ENCODE measurements at regions not wholly inside any gene's neighbourhood (a gene's known extent, or its start where the extent isn't known, plus 50 kb on each side); places are given as distances from the start of the nearest gene placed in this dataset.

DNA sequence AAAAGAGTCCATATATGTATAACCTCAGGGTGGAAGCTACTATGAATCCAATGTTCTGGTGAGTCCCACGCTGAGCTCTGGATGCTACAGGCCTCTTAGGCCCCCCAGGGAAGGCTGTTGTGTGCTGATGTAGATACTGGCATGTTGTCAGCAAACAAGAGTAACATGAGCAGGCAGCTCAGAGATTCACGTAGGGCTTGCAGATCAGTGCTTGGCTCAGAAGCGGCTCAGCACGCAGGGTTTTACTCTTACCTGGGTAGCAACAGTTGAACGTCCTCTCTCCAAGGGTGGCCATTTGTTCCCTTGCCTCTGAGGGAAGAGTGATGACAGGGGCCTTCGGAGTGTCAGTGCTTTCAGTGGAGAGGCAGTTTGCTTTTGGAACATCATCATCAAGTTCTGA, 93.4 kb downstream of the ZFP64 start:
- no peak for DNase-seq (ENCODE audit: low read depth, low spot score)
- TF ChIP-seq SUZ12 (IDR thresholded peaks at IDR 0.05; ENCODE audit: extremely low read depth, insufficient read depth, insufficient read length) (no peak), ZNF274 (IDR thresholded peaks at IDR 0.05; ENCODE audit: low read depth, low read length) (no peak), YY1 (IDR thresholded peaks at IDR 0.05; ENCODE audit: insufficient read depth, insufficient read length) (no peak)
- no peaks in the 10 kb centered on the region for H3K9me3 ChIP-seq (ENCODE audit: insufficient read depth, low read length)
- peaks cover 4% of the 10 kb centered on the region for H3K4me1 ChIP-seq (ENCODE audit: insufficient read depth, insufficient read length)
- peaks cover 46% of the 10 kb centered on the region for H3K36me3 ChIP-seq (ENCODE audit: insufficient read depth, insufficient read length, low read length)
- no peak overlapping the region for H3K9ac ChIP-seq (ENCODE audit: insufficient read length, low read depth)
- H3K27me3 ChIP-seq (ENCODE audit: insufficient read depth, insufficient read length): peaks cover 33% of the 10 kb centered on the region
- H3K4me3 ChIP-seq (ENCODE audit: insufficient read length, low read depth): no peak overlapping the region

DNA sequence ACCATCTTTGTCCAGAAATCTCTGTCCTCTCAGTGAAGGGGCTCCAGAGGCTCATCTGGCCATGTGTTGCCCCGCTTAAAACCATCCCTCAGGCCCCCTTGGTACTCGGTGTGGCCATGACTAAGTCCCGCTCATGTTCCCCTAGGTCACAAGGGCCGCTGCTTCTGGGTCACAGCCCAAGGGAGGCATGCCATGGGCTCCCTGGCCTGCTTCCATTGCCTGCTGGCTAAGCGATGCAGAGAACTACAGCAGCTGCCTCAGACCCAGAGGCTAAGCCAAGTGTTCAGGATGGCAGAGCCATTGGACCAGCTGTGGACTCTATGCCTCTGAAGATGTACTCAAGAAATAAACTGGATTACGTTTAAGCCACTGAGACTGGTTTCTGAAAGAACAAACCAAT, 95.5 kb downstream of the ZFP64 start:
- H3K27me3 ChIP-seq (ENCODE audit: insufficient read depth, insufficient read length): peaks cover 14% of the 10 kb centered on the region
- TF ChIP-seq YY1 (IDR thresholded peaks at IDR 0.05; ENCODE audit: insufficient read depth, insufficient read length): no peak
- no peak overlapping the region for H3K4me3 ChIP-seq (ENCODE audit: insufficient read length, low read depth)
- peaks cover 46% of the 10 kb centered on the region for H3K36me3 ChIP-seq (ENCODE audit: insufficient read depth, insufficient read length, low read length)
- no peaks in the 10 kb centered on the region for H3K9me3 ChIP-seq (ENCODE audit: insufficient read depth, low read length)
- no peak overlapping the region for H3K9ac ChIP-seq (ENCODE audit: insufficient read length, low read depth)
- H3K4me1 ChIP-seq (ENCODE audit: insufficient read depth, insufficient read length): no peaks in the 10 kb centered on the region
- DNase-seq (ENCODE audit: low read depth, low spot score): no peak

DNA sequence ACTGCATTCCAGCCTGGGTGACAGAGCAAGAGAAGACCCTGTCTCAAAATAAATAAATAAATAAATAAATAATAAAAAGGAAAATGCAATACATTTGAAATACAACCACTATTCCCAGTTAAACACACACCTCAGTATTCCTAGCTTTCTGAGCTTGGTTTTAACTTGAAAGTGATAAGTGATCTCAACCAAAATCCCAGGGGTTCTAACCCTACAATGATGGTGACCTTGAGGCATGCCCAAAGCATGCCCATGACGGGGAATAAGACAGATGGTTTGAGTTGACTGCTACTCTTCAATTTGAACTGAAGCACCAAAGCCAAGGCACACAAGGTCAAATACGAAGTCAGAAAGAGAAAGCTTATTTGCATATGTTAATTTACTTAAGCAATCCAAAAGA, 96.9 kb downstream of the ZFP64 start:
- Histone ChIP-seq H3K4me1 (ENCODE audit: insufficient read depth, insufficient read length) (no peaks in the 10 kb centered on the region), H3K27me3 (ENCODE audit: insufficient read depth, insufficient read length) (peaks cover 4% of the 10 kb centered on the region)
- TF ChIP-seq YY1 (IDR thresholded peaks at IDR 0.05; ENCODE audit: insufficient read depth, insufficient read length) (no peak), ZNF274 (IDR thresholded peaks at IDR 0.05; ENCODE audit: low read depth, low read length) (no peak), SUZ12 (IDR thresholded peaks at IDR 0.05; ENCODE audit: extremely low read depth, insufficient read depth, insufficient read length) (no peak)

DNA sequence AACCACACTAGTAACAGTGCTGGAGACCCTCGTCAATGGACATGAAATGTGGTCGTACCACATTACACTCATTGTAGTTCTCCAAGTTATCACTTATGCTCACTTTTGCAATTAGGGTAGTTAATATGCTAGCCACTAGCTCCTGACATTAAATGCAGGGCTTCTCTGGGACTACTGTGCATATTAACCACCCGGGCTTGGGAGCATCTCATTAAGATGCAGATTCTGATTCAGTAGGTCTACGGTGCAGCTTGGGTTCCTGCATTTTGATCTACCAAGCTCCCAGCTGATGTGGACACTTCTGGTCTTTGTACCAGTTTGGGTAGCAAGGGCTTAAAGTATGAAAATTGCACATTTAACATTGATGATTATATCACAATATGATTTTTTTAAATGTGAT, 98.0 kb downstream of the ZFP64 start:
- Histone ChIP-seq H3K9me3 (ENCODE audit: insufficient read depth, low read length) (peaks cover 6% of the 10 kb centered on the region; the same call in 1 of the 2 replicates), H3K9ac (ENCODE audit: insufficient read length, low read depth) (no peak overlapping the region), H3K36me3 (ENCODE audit: insufficient read depth, insufficient read length, low read length) (peaks cover 50% of the 10 kb centered on the region), H3K4me1 (ENCODE audit: insufficient read depth, insufficient read length) (no peaks in the 10 kb centered on the region), H3K4me3 (ENCODE audit: insufficient read length, low read depth) (no peak overlapping the region), H3K27me3 (ENCODE audit: insufficient read depth, insufficient read length) (no peaks in the 10 kb centered on the region)
- no peak for TF ChIP-seq ZNF274 (IDR thresholded peaks at IDR 0.05; ENCODE audit: low read depth, low read length)
- no peak for TF ChIP-seq SUZ12 (IDR thresholded peaks at IDR 0.05; ENCODE audit: extremely low read depth, insufficient read depth, insufficient read length)
- no peak for TF ChIP-seq YY1 (IDR thresholded peaks at IDR 0.05; ENCODE audit: insufficient read depth, insufficient read length)
- DNase-seq (ENCODE audit: low read depth, low spot score): no peak

More for the DNA sequence above, 96.9 kb downstream of the ZFP64 start:
- DNase-seq (ENCODE audit: low read depth, low spot score): no peak
- Histone ChIP-seq H3K36me3 (ENCODE audit: insufficient read depth, insufficient read length, low read length) (peaks cover 41% of the 10 kb centered on the region), H3K4me3 (ENCODE audit: insufficient read length, low read depth) (no peak overlapping the region), H3K9ac (ENCODE audit: insufficient read length, low read depth) (no peak overlapping the region), H3K9me3 (ENCODE audit: insufficient read depth, low read length) (no peaks in the 10 kb centered on the region)

DNA sequence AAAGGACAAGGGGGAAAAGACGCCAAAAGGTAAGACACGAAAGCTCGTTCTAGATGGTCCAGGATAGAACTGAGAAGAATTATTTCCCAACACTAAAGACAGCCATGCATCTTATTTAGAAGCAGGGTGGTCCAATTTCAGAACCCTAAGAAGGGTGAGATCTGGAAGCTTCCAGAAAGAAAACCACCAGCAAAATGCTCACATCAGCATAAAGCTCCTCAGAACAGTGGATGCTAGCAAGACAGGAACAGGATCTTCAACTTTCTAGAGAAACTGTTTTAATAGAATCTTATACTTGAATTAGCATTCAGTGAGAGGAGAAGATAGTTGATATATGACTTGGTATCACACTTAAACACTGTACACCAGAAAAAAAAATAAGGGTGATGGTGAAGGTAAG, 101.5 kb downstream of the ZFP64 start:
- no peak for DNase-seq (ENCODE audit: low read depth, low spot score)
- peaks cover 31% of the 10 kb centered on the region for H3K9me3 ChIP-seq (ENCODE audit: insufficient read depth, low read length)
- H3K27me3 ChIP-seq (ENCODE audit: insufficient read depth, insufficient read length): no peaks in the 10 kb centered on the region
- no peaks in the 10 kb centered on the region for H3K4me1 ChIP-seq (ENCODE audit: insufficient read depth, insufficient read length)
- H3K36me3 ChIP-seq (ENCODE audit: insufficient read depth, insufficient read length, low read length): peaks cover 43% of the 10 kb centered on the region
- TF ChIP-seq YY1 (IDR thresholded peaks at IDR 0.05; ENCODE audit: insufficient read depth, insufficient read length): no peak
- no peak for TF ChIP-seq ZNF274 (IDR thresholded peaks at IDR 0.05; ENCODE audit: low read depth, low read length)
- no peak for TF ChIP-seq SUZ12 (IDR thresholded peaks at IDR 0.05; ENCODE audit: extremely low read depth, insufficient read depth, insufficient read length)
- H3K4me3 ChIP-seq (ENCODE audit: insufficient read length, low read depth): no peak overlapping the region
- no peak overlapping the region for H3K9ac ChIP-seq (ENCODE audit: insufficient read length, low read depth)

DNA sequence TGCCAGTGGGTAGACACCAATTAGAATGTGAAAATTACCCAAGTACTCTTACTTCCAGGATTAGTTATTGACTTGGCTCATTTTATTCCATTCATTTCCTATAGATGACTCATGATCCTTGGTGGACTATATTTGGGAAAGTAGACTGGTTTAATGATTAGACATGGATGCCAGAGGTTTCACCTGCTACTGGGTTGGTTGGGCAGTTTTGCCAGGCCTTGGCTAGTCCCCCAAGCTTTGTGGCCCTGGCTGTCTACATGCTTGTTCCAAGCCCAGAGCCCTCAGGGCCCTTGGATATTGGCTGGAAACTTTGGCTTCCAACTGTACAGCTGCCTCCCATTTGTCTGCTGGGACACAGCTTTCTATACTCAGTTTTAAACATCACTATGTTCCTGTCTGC, 104.1 kb downstream of the ZFP64 start:
- Histone ChIP-seq H3K9me3 (ENCODE audit: insufficient read depth, low read length) (peaks cover 31% of the 10 kb centered on the region), H3K9ac (ENCODE audit: insufficient read length, low read depth) (no peak overlapping the region), H3K4me3 (ENCODE audit: insufficient read length, low read depth) (no peak overlapping the region), H3K36me3 (ENCODE audit: insufficient read depth, insufficient read length, low read length) (peaks cover 52% of the 10 kb centered on the region), H3K27me3 (ENCODE audit: insufficient read depth, insufficient read length) (no peaks in the 10 kb centered on the region), H3K4me1 (ENCODE audit: insufficient read depth, insufficient read length) (no peaks in the 10 kb centered on the region)
- no peak for TF ChIP-seq ZNF274 (IDR thresholded peaks at IDR 0.05; ENCODE audit: low read depth, low read length)
- no peak for TF ChIP-seq YY1 (IDR thresholded peaks at IDR 0.05; ENCODE audit: insufficient read depth, insufficient read length)
- TF ChIP-seq SUZ12 (IDR thresholded peaks at IDR 0.05; ENCODE audit: extremely low read depth, insufficient read depth, insufficient read length): no peak
- no peak for DNase-seq (ENCODE audit: low read depth, low spot score)

DNA sequence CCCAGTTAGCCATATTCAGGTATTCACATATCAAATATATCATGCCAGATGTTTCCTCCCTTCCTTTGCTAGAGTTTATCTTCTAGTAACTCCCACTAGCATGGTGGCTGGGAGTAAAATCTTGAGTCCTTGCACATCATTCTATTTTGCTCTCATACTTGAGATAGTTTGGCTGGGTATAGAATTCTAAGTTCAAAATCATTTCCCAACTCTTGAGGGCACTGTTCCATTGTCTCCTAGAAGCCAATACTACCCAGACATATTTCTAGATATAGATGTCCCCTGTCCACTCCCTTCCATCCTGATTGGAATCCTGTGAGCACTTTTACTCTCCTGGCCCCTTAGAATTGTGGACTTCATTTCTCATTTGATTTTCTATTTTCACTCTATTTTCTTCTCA, 104.7 kb downstream of the ZFP64 start:
- Histone ChIP-seq H3K27me3 (ENCODE audit: insufficient read depth, insufficient read length) (no peaks in the 10 kb centered on the region), H3K4me1 (ENCODE audit: insufficient read depth, insufficient read length) (no peaks in the 10 kb centered on the region), H3K9me3 (ENCODE audit: insufficient read depth, low read length) (peaks cover 31% of the 10 kb centered on the region), H3K36me3 (ENCODE audit: insufficient read depth, insufficient read length, low read length) (peaks cover 53% of the 10 kb centered on the region), H3K4me3 (ENCODE audit: insufficient read length, low read depth) (no peak overlapping the region), H3K9ac (ENCODE audit: insufficient read length, low read depth) (no peak overlapping the region)
- DNase-seq (ENCODE audit: low read depth, low spot score): no peak
- TF ChIP-seq SUZ12 (IDR thresholded peaks at IDR 0.05; ENCODE audit: extremely low read depth, insufficient read depth, insufficient read length): no peak
- no peak for TF ChIP-seq YY1 (IDR thresholded peaks at IDR 0.05; ENCODE audit: insufficient read depth, insufficient read length)
- no peak for TF ChIP-seq ZNF274 (IDR thresholded peaks at IDR 0.05; ENCODE audit: low read depth, low read length)

DNA sequence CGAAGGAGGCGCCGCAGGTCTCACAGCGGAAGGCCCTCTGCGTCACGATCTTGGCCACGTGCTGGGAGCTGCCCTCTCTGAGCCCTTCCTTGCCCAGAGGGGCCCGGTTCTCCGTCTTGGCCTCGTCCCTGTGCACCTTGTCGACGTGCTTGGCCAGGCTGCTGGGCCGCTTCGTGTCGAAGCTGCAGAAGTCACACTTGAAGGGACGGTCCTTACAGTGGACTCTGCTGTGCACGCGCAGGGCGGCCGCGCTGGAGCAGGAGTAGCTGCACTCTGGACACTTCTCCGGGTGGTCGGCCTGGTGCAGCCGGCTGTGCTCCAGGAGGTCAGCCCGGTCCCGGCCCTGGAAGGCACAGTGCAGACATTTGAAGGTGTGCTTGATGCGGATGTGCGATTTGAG, 106.9 kb downstream of the ZFP64 start:
- TF ChIP-seq ZNF274 (IDR thresholded peaks at IDR 0.05; ENCODE audit: low read depth, low read length): no peak
- no peak overlapping the region for H3K9ac ChIP-seq (ENCODE audit: insufficient read length, low read depth)
- H3K9me3 ChIP-seq (ENCODE audit: insufficient read depth, low read length): peaks cover 31% of the 10 kb centered on the region

More for the DNA sequence above, 106.9 kb downstream of the ZFP64 start:
- DNase-seq (ENCODE audit: low read depth, low spot score): no peak
- Histone ChIP-seq H3K36me3 (ENCODE audit: insufficient read depth, insufficient read length, low read length) (peaks cover 59% of the 10 kb centered on the region), H3K4me1 (ENCODE audit: insufficient read depth, insufficient read length) (no peaks in the 10 kb centered on the region), H3K4me3 (ENCODE audit: insufficient read length, low read depth) (no peak overlapping the region), H3K27me3 (ENCODE audit: insufficient read depth, insufficient read length) (no peaks in the 10 kb centered on the region)

All from NT2/D1 (cell line).